ENCODE measurements at regions not wholly inside any gene's neighbourhood (a gene's known extent, or its start where the extent isn't known, plus 50 kb on each side); places are given as distances from the start of the nearest gene placed in this dataset.

GRCh38 chr15:92709110-92709790, 53.7 kb upstream of the FAM174B start:
- CTCF ChIA-PET, result no interaction called here

More at GRCh38 chr15:92709110-92709790, 53.7 kb upstream of the FAM174B start:
- no peak for ATAC-seq (ENCODE audit: low read depth)
- BruUV-seq (replicated peaks), result no TSS peak
- Histone ChIP-seq H2BK5ac (ENCODE audit: low read depth, low read length, poor library complexity, severe bottlenecking) (no peak overlapping the region), H2AFZ (replicated peaks; ENCODE audit: low read length, poor library complexity) (no peak overlapping the region), H3K9me3 (ENCODE audit: control insufficient read depth, insufficient read depth, low read length) (no peaks in the 10 kb centered on the region), H3K9me1 (ENCODE audit: insufficient read depth, low read length) (no peaks in the 10 kb centered on the region), H3K27ac (ENCODE audit: insufficient read depth, low read length) (no peak overlapping the region), H3K9ac (ENCODE audit: low read depth, low read length) (no peak overlapping the region), H2BK15ac (ENCODE audit: low read depth, low read length) (no peak overlapping the region), H3K56ac (ENCODE audit: extremely low read depth, insufficient read depth, low read length) (no peak overlapping the region), H3K36me3 (ENCODE audit: control insufficient read depth, insufficient read depth, low read length) (no peaks in the 10 kb centered on the region), H2AK5ac (ENCODE audit: low read depth, low read length) (no peak overlapping the region), H4K8ac (ENCODE audit: low read depth in 2 of 2, low read length in 2 of 2) (no peak overlapping the region), H3K4me2 (ENCODE audit: low read depth, low read length) (no peak overlapping the region), H4K5ac (ENCODE audit: low read depth, low read length) (no peak overlapping the region), H4K20me1 (ENCODE audit: insufficient read depth, low read length) (no peaks in the 10 kb centered on the region), H3K14ac (replicated peaks; ENCODE audit: low read depth, low read length) (no peak overlapping the region), H3K4ac (ENCODE audit: low read depth, low read length) (no peak overlapping the region), H3K4me1 (ENCODE audit: control insufficient read depth, insufficient read depth, low read length) (no peaks in the 10 kb centered on the region; the same call in 1 of the 2 replicates), H2BK120ac (ENCODE audit: low read depth, low read length) (no peak overlapping the region), H3K27me3 (ENCODE audit: control insufficient read depth, insufficient read depth, low read length) (no peaks in the 10 kb centered on the region; the same call in 1 of the 2 replicates), H2BK20ac (ENCODE audit: low read depth, low read length) (no peak overlapping the region), H2AK9ac (replicated peaks; ENCODE audit: low read depth, low read length, poor library complexity) (no peak overlapping the region), H3K4me3 (ENCODE audit: insufficient read depth, low read depth, low read length) (no peak overlapping the region), H3K23ac (ENCODE audit: low read depth, low read length) (no peak overlapping the region), H4K91ac (ENCODE audit: insufficient read depth, low read depth, low read length) (no peak overlapping the region), H3K79me1 (ENCODE audit: low read depth in 1 of 2, low read length in 2 of 2) (no peaks in the 10 kb centered on the region), H3K18ac (ENCODE audit: low read depth, low read length) (no peak overlapping the region)
- intact Hi-C loops (cut with micrococcal nuclease) (no loop called here), in situ Hi-C loops (cut with MboI; ENCODE audit: low sequenced_read_pairs) (loop anchor here (5.0 to 25.0 kb wide), 2 partner anchors 187 to 872 kb away; no protein-coding TSS in a partner anchor), dilution Hi-C loops (cut with HindIII; ENCODE audit: low sequenced_read_pairs, unreplicated experiment) (no loop called here)
- POLR2A ChIA-PET (ENCODE audit: unreplicated experiment), result no interaction called here
- 64% methylated on average over 7 of the region's 10 CpGs; no CpG with 5 or more reads in 1 of the 2 experiments for WGBS, 2 experiments (ENCODE audit: extremely low coverage in 2 of 2, insufficient read length in 1 of 2)
- DNase-seq, result no peak
- TF ChIP-seq, protein P1, sequence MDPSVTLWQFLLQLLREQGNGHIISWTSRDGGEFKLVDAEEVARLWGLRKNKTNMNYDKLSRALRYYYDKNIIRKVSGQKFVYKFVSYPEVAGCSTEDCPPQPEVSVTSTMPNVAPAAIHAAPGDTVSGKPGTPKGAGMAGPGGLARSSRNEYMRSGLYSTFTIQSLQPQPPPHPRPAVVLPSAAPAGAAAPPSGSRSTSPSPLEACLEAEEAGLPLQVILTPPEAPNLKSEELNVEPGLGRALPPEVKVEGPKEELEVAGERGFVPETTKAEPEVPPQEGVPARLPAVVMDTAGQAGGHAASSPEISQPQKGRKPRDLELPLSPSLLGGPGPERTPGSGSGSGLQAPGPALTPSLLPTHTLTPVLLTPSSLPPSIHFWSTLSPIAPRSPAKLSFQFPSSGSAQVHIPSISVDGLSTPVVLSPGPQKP (IDR thresholded peaks at IDR 0.05; ENCODE audit: borderline replicate concordance, low read depth, low read length), result no peak
- TF ChIP-seq MAZ (IDR thresholded peaks at IDR 0.05; ENCODE audit: borderline replicate concordance, low read depth, low read length) (no peak), RAD21 (IDR thresholded peaks at IDR 0.05; ENCODE audit: low read length) (no peak)
